Mesodermal cell (in vitro differentiated cells): ENCODE measurements at regions not wholly inside any gene's neighbourhood (a gene's known extent, or its start where the extent isn't known, plus 50 kb on each side); places are given as distances from the start of the nearest gene placed in this dataset.
"Not testable (repeated sequence)": the region's sequence is repeated elsewhere in the genome, so short reads cannot be mapped to it uniquely, and the experiment has no call there.

ENCODE experiments used
- H3K27ac ChIP-seq: 2 replicates; pipeline ENCODE4 v1.7.0; 2013; ENCODE audit warnings: mild to moderate bottlenecking, low read depth, low read length, moderate library complexity; ENCODE audit not compliant: severe bottlenecking
- H3K36me3 ChIP-seq: 2 replicates; pipeline ENCODE4 v1.7.1; 2013; ENCODE audit warnings: mild to moderate bottlenecking, low read length, moderate library complexity; ENCODE audit not compliant: control insufficient read depth, insufficient read depth
- H3K4me1 ChIP-seq: one replicate; pipeline ENCODE4 v1.7.1; 2013; ENCODE audit warnings: mild to moderate bottlenecking, low read length; ENCODE audit not compliant: insufficient read depth, control insufficient read depth, poor library complexity, severe bottlenecking
- H3K4me3 ChIP-seq: 2 replicates; pipeline ENCODE4 v1.7.0; 2013; ENCODE audit warnings: low read length, control low read depth, mild to moderate bottlenecking; ENCODE audit not compliant: insufficient read depth, poor library complexity, severe bottlenecking; ENCODE audit errors: extremely low read depth
- H3K9me3 ChIP-seq: 2 replicates; pipeline ENCODE4 v1.7.1; 2013; ENCODE audit warnings: mild to moderate bottlenecking, low read length, moderate library complexity; ENCODE audit not compliant: control insufficient read depth
- WGBS, 2 experiments: methylation state at CpG; one replicate each; pipeline ENCODE4 v1.1.5; 2013; ENCODE audit warnings: missing lambda C conversion rate in 2 of 2; ENCODE audit not compliant: insufficient coverage in 2 of 2; 5-methylcytosine and 5-hydroxymethylcytosine counted together

DNA sequence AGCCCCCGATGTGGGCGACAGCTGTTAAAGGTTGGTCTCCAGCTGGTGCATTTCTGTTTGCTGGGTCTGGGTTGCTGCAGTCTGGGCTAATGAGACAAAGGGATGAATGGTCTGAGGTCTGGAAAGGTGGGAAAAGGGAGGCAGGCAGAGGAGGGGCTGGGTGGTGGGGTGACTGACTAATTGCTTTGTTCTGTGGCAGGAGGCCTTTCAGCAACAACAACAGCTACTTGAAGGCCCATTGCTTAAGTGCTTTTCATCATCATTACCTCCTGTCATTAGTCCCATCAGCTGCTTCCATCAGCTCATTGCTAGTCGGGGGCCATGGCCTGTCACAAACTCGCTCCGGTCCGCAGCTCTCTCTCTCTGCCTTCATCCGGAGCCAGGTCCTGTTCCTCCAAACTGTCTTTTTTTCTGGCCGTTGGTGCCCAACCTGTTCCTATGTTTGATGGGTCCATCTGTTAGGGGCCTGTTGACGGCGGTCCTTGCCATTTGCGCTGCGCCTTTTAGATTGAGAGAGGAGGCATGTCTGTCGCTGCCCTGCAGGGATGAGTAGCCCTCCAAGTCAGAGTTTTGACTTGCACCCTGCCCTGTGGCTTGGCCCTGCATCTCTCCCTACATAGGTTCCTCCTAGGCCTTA, 105.6 kb upstream of the PLXNA2 start:
- no peaks in the 10 kb centered on the region for H3K4me1 ChIP-seq
- H3K4me3 ChIP-seq: no peak overlapping the region
- WGBS, 2 experiments: 63 to 65% methylated on average over 12 to 13 of the region's 13 CpGs
- H3K27ac ChIP-seq: no peak overlapping the region
- no peaks in the 10 kb centered on the region for H3K36me3 ChIP-seq
- no peaks in the 10 kb centered on the region for H3K9me3 ChIP-seq

DNA sequence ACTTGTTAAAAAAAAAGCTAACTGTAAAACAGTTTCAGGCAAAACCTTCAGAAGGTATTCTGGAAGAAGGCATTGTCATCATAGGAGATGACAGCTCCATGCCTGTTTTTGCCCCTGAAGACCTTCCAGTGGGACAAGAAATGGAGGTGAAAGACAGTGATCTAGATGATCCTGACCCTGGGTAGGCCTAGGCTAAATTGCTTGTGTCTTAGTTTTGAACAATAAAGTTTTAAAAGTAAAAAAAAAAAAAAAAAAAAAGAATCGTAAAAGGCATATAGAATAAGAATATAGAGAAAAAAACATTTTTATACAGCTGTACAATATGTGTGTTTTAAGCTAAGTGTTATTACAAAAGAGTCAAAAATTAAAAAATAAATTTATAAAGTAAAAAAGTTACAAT, 106.6 kb upstream of the PLXNA2 start:
- H3K27ac ChIP-seq: no peak overlapping the region
- H3K4me1 ChIP-seq: no peaks in the 10 kb centered on the region
- WGBS, 2 experiments: no CpG with 5 or more reads among the region's 1 CpG
- no peak overlapping the region for H3K4me3 ChIP-seq
- no peaks in the 10 kb centered on the region for H3K9me3 ChIP-seq
- H3K36me3 ChIP-seq: no peaks in the 10 kb centered on the region

DNA sequence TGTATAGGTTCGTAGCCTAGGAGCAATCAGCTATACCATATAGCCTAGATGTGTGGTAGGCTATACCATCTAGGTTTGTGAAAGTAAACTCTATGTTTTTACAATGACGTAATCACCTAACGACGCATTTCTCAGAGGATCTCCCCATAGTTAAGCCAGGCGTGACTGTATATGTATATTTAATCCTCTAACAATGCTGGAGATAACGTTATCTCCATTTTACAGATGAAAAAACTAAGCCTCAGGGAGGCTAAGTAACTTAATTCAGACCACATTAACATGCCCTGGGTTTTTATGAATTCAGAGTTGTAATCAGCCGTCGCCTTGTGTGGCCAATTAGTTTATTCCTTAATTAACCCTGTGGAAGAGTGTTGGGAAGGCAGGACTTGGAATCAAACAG, 107.7 kb upstream of the PLXNA2 start:
- Histone ChIP-seq H3K4me3 (no peak overlapping the region), H3K4me1 (no peaks in the 10 kb centered on the region), H3K9me3 (no peaks in the 10 kb centered on the region), H3K36me3 (no peaks in the 10 kb centered on the region), H3K27ac (no peak overlapping the region)
- WGBS, 2 experiments: 100% methylated on average over 2 of the region's 8 CpGs; no CpG with 5 or more reads in 1 of the 2 experiments

DNA sequence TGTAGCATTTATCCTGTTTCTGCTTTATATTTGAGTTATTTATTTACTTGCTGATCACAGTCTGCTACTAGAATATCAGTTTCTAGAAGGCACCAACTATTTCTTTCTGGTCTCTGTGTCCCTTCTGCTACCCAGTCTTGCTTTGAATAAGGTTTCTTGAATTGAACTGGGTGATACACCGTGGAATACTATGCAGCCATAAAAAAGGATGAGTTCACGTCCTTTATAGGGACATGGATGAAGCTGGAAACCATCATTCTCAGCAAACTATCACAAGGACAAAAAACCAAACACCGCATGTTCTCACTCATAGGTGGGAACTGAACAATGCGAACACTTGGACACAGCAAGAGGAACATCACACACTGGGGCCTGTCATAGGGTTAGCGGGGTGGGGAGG, 109.6 kb upstream of the PLXNA2 start:
- WGBS, 2 experiments: 90 to 93% methylated on average over 2 to 3 of the region's 5 CpGs
- not testable (repeated sequence) for H3K36me3 ChIP-seq

DNA sequence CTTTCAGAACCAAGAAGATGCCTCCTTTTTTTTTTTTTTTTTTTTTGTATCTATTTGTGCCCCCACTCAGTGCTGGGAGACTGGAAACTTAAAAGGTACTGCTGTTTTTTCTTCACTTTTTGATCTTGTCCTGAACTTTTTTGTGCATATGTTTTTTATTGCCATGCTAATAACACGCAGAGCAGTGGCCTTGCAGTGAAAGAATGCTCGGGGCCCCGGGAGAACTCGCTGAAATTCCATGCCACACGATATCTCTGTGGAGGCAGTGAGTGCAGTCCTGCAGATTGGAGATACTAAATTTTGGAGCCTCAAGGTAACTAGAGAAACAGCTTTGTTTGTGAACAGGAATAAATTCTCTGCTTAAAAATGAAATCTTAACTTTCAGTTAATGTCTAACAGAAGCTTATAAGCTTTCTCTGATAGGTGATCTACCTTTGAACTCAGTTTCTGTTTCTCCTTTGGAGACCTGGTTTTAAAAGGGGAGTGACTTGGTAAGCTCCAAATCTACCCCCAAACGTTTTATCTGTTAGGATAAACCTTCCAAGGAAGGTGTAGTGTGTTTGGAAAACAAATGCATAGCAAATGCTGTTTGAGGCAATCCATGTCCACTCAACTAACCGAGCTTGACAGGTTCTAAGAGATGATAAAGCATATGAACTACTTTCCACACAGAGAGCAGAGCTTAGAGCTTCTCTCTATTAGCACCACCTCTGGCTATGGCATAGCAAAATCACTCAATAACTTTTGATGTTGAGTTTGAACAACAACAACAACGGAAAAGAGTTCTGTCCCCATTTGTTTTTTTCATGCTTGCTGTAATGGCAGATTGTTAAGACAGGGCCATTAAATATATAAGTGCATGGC, 113.7 kb upstream of the PLXNA2 start:
- Histone ChIP-seq H3K9me3 (no peaks in the 10 kb centered on the region), H3K4me3 (no peak overlapping the region), H3K36me3 (no peaks in the 10 kb centered on the region), H3K4me1 (no peaks in the 10 kb centered on the region), H3K27ac (no peak overlapping the region)
- WGBS, 2 experiments: 82 to 84% methylated on average over 6 to 7 of the region's 8 CpGs

More for the DNA sequence above, 109.6 kb upstream of the PLXNA2 start:
- H3K4me1 ChIP-seq, H3K27ac ChIP-seq, H3K9me3 ChIP-seq, H3K4me3 ChIP-seq: not testable (repeated sequence)

DNA sequence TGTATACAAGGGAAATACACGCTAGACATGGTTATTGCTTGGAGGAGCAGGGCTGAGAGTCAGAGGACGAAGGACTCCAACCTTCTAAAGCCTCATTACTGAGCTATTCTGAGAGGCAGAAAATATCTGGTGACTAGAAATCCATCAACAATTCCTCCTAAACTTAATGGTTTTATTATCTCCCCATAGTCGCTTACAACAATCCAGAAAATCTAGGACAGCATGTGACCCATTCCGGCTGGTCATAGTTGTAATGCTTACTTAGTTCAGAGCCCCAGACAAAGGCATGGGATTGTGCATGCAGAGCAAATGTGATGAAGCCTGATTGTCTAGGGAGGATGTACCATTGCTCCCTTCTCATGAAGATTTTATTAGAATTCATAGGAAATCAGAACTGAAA, 114.5 kb upstream of the PLXNA2 start:
- Histone ChIP-seq H3K9me3 (no peaks in the 10 kb centered on the region), H3K4me1 (no peaks in the 10 kb centered on the region), H3K27ac (no peak overlapping the region), H3K4me3 (no peak overlapping the region), H3K36me3 (no peaks in the 10 kb centered on the region)
- 86 to 87% methylated on average over 3 of the region's 4 CpGs for WGBS, 2 experiments

DNA sequence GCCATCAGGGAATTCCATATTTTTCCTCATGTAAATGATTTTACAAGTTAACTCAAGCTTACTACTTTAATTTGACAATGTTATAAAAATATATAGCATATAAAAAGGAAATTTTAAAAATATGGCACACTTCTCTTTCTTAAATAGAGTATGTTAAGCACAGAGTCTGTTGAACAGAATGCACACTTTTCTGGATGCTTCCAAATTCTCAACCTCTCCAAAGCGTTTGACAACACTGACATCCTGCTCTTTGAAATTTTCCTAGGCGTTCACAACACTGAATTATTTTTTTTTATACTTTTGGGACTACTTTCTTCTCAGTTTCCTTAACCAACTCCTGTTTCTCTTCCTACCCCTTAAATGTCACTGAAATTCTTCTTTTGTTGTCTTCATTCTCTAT, 117.8 kb upstream of the PLXNA2 start:
- Histone ChIP-seq H3K36me3 (no peaks in the 10 kb centered on the region), H3K9me3 (peaks cover 4% of the 10 kb centered on the region), H3K27ac (no peak overlapping the region), H3K4me1 (no peaks in the 10 kb centered on the region), H3K4me3 (no peak overlapping the region)
- 85% methylated on average over 2 of the region's 2 CpGs; no CpG with 5 or more reads in 1 of the 2 experiments for WGBS, 2 experiments

DNA sequence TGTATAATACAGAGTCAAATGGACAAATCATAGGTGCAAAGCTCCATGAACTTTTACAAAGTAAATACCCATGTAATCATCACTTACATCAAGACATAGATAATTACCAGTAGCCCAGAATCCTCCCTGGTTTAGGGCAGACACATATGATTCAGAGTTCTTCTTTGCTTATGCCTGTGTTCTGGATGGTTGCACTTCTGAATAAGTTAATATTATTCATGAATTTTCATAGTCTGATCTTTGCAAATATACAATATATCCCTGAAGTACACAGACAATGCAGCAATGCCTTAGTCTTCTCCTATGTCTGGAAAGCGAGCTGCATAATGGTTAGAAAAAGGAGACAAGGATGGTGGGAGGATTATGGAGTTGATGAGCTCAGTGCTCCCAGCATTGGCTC, 122.4 kb upstream of the PLXNA2 start:
- Histone ChIP-seq H3K36me3 (no peaks in the 10 kb centered on the region), H3K9me3 (peaks cover 4% of the 10 kb centered on the region), H3K27ac (no peak overlapping the region), H3K4me3 (no peak overlapping the region), H3K4me1 (no peaks in the 10 kb centered on the region)
- WGBS, 2 experiments: no CpG with 5 or more reads among the region's 1 CpG

DNA sequence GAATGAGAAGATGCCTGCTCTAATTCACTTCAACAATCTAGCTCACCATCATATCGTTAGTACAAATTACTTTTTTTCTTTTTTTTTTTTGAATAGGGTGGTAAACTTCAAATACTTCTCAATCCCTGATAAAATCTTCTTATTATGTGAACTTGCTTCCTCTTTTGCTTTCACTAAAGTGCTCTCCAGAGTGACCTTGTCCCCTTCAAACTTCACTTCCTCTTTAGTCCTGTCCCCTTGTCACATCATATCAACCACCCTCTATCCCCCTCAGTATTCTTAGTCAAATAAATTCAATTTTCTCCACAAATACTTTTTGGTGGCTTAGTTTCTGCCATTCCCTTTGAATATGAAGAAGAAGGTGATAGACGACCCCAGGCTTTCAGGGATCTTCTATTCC, 124.9 kb upstream of the PLXNA2 start:
- Histone ChIP-seq H3K4me1 (peaks cover 7% of the 10 kb centered on the region), H3K9me3 (peaks cover 4% of the 10 kb centered on the region), H3K36me3 (no peaks in the 10 kb centered on the region), H3K27ac (no peak overlapping the region), H3K4me3 (no peak overlapping the region)
- WGBS, 2 experiments: 60% methylated on average over 1 of the region's 2 CpGs; no CpG with 5 or more reads in 1 of the 2 experiments

DNA sequence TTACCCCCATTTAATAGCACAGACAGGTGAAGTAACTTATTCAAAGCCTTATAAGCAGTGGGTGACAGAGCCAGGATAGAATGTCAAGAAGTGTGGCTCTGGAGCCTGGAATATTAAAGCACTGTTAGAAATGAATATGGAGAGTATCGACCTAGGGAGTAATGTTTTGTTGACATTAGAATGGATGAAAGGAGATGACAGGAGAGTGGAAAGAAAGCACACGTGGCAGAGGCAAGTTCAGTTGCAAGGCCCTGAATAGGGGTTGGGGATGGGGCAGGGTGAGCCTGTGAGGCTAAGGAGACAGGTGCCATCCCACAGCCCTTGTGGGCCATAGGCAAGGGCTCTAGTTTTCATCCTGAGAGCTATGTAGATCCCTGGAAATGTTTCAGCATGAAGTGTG, 125.5 kb upstream of the PLXNA2 start:
- H3K4me3 ChIP-seq: no peak overlapping the region
- no peaks in the 10 kb centered on the region for H3K36me3 ChIP-seq
- no peak overlapping the region for H3K27ac ChIP-seq
- 54 to 84% methylated on average over 2 of the region's 2 CpGs for WGBS, 2 experiments
- H3K4me1 ChIP-seq: peaks cover 13% of the 10 kb centered on the region
- peaks cover 4% of the 10 kb centered on the region for H3K9me3 ChIP-seq

DNA sequence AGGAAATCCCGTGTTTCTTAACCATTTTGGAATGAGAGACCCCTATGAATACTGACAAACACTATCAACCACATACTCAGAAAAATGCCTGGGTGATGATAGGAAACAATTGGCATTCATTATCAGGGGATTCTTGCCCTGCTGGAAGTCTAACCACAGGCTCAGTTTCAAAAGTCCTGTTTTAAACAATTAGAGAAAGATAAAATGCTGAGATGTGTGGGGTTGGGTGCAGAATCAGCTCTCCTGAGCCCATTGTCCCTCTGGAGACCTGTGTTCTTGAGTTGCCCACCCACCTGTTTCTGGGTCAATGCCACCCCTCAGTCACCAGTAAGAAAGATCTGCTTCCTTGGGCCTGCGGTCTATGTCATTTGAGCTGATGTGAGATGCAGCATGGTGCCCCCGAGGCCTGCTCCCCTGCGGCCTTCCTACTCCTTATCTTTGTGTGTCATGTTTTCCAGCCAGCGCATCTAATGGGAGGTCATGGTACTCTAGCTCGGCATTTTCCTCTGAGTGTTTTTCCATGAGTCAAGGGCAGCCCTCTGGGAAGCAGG, 130.3 kb upstream of the PLXNA2 start:
- Histone ChIP-seq H3K36me3 (no peaks in the 10 kb centered on the region), H3K9me3 (no peaks in the 10 kb centered on the region), H3K4me1 (peaks cover 19% of the 10 kb centered on the region), H3K4me3 (no peak overlapping the region), H3K27ac (peak overlapping the region; percentile 83)
- WGBS, 2 experiments: 34 to 35% methylated on average over 5 of the region's 6 CpGs
